H4 (cell line): ENCODE measurements at regions not wholly inside any gene's neighbourhood (a gene's known extent, or its start where the extent isn't known, plus 50 kb on each side); places are given as distances from the start of the nearest gene placed in this dataset.

ENCODE experiments used
- DNase-seq: peaks from one replicate; pipeline ENCODE4 v3.0.0-alpha.2; 2015; ENCODE audit warnings: low spot score

- no peak for DNase-seq
Observed at GRCh38 chr7:18241543-18242231, 214.0 kb upstream of the PRPS1L1 start.

DNA sequence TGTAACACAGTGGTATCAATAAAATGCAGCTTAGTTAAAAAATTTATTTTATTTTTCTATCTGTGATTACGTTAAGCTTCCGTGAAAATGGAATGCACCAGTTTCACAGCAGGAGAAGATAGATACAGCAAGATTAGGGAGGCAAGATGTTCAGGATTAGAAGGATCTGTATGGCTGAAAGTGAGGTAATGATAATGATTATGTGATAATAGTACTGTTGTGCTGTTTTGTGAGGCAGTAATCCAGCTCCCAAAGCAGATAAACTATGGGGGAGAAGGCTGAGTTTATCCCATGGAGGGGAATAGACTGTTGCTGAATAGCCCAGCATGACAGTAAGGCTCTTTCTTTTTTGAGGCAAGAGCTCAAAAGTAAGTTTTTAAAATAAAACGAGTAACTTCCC lies 216.1 kb upstream of the PRPS1L1 start:
- DNase-seq, result no peak

DNA sequence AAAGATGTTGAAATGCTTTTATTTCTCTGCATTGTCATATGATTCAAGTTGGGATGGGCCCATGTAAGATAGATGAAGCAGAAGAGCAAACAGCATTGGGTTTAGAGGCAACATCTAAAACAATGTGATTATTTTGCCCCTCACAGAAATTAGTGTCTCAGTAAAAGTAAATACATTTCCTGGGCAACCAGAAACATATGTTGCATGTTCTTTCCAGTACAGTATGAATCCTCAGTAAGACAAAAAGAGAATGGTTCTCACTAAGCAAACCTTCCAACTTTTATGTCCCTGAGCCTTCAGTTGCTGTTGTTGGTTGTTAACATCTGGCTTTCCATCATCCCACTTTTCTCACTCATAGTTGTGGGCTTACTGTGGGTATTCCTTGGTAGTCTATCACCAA lies 222.5 kb upstream of the PRPS1L1 start:
- no peak for DNase-seq

GRCh38 chr7:18257711-18258110 lies 230.1 kb upstream of the PRPS1L1 start:
- peak; percentile 41 for DNase-seq

- peak; percentile 45 for DNase-seq
Observed at GRCh38 chr7:18262058-18262457, 233.5 kb upstream of the HDAC9 start.

GRCh38 chr7:18265611-18266281 lies 229.8 kb upstream of the HDAC9 start:
- no peak for DNase-seq

DNA sequence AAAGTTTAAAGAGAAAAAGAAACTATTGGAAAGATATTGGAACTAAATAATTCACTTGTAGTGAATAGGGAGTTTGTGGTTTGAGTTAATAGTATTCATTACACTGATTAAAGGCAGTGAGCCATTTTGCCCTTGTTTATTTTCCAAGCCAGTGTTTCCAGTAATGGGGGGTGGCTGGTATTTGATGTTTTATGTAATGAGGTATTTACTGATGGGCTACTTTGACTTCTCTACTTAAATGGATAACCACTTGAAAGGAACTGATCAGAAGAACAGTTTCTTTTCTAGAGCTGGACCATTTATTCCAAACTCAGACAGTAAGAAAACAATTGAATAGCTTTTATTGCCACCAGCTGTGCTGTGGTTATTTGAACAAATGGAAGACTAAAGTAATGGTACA lies 227.0 kb upstream of the HDAC9 start:
- DNase-seq, result no peak

DNA sequence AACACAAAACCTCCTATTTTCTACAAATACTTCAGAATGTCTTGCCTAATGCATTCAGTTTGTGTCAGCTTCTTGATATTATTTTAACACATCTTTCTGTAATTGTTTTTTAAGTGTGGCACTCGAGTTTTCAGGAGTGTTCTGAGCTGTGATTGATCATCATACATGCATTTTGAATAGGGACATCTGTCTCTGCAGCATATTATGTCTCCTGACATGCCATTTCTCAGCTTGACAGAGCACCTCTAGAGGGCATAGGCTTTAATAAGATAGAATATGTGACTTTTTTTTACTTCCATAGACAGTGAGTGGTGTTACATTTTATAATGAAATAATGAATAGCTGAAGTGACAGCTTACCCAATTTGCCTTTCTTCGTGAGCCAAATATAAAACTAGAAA lies 219.2 kb upstream of the HDAC9 start:
- DNase-seq, result no peak

DNA sequence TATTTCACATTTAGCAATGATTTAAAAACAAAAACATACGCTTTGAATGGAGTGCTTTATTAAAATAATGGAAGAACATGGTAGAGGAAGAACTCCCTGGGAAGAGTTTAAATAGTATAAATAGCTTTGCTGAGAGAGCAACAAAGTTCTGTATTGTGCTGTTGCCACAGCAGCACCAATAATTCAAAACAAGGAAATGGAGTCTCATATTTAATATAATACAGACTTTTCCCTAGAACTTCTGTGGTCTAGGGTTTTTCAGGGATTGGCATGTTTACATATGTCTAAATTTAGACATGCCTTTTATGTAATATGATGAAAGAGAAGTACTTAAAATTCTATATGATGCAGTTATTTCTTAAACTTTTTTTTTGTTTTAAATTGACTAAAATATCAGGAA lies 217.2 kb upstream of the HDAC9 start:
- no peak for DNase-seq

DNA sequence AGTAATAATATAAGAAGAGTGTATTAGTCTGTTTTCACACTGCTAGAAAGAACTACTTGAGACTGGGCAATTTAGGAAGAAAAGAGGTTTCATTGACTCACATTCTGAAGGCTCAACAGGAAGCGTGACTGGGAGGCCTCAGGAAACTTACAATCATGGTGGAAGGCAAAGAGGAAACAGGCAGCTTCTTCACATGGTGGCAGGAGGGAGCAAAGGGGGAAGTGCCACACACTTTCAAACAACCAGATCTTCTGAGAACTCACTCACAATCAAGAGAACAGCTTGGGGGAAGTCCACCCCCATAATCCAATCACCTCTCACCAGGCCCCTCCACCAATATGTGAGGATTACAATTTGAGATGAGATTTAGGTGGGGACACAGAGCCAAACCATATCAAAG lies 212.5 kb upstream of the HDAC9 start:
- no peak for DNase-seq

DNA sequence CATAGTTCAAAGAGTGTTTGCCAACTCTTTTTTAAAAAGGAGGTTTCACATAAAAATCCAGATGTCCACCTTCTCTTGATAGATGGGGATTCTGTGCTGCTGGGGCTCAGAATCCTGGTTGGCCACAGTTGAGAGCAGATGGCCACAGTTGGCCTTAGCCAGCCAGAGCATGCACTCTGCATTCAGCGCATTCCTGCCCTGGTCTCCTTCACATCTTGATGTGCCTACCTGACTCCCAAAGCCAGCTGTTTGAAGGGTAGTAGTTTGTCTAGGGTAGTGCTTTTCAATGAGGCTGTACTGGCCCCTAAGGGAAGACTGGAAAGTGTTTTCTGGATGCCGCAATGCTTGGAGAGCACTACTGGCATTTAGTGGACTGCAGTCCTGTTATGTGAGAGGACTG lies 208.1 kb upstream of the HDAC9 start:
- no peak for DNase-seq

- no peak for DNase-seq
Observed at GRCh38 chr7:18288322-18289037, 207.1 kb upstream of the HDAC9 start.

DNA sequence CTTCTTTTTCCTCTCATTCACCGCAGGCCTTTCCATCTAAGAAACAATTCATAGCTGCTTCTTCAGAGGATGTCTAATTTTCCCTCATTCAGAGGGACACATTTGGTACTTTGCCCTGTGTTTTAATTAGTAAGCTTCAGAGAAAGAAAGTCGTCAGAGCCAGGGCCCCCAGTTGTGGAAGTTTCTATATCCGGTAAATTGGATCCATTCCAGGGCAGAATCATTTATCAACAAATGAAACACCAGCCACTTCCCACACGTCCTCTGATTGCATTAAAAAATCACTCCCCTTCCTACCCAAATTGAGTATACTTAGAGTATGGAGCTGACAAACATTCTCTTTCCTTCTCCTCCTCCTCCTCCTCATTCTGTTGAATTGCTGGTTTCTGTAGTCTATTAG lies 205.8 kb upstream of the HDAC9 start:
- DNase-seq, result no peak

DNA sequence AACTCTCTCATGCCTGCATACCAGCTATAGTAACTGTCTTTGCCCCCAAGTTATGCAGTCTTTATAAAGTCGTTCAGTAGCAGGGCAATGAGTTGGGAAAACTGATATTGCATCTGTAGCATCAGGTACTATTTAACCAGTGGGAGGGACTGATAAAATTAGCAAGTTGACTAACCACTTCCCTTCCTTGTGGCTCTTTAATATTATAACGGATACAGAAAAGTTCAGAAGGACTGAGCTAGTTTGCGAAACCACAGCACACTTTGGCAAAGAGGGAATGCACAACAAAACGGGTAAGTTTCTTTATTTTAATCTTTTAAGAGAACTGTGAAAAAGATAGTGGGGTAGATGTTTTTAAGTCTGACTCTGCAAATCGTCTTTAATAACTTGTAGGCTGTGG lies 205.3 kb upstream of the HDAC9 start:
- DNase-seq, result no peak

- DNase-seq, result no peak
Observed at GRCh38 chr7:18290865-18291264, 204.7 kb upstream of the HDAC9 start.

GRCh38 chr7:18292584-18292983 lies 203.0 kb upstream of the HDAC9 start:
- no peak for DNase-seq

- no peak for DNase-seq
Observed at GRCh38 chr7:18293759-18294158, 201.8 kb upstream of the HDAC9 start.

DNA sequence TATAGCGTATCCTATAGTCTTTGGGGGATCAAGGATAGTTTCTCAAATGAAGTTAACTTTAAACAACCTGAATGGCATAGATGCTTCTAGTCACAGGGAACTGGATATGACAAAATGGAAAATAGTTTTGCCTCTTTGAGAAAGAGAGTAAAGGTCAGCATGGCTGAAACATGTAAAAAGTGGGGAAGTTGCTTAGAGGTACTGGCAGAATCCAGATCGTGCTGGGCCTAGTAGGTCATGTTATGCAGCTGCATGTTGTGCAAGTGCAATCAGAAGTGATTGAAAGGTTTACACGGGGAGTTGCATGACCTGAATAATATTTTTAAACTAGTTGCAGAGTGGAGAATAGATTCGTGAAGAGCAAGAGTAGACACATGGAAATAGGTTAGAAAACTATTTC lies 201.1 kb upstream of the HDAC9 start:
- no peak for DNase-seq

GRCh38 chr7:18295781-18296423 lies 199.6 kb upstream of the HDAC9 start:
- DNase-seq, result no peak

DNA sequence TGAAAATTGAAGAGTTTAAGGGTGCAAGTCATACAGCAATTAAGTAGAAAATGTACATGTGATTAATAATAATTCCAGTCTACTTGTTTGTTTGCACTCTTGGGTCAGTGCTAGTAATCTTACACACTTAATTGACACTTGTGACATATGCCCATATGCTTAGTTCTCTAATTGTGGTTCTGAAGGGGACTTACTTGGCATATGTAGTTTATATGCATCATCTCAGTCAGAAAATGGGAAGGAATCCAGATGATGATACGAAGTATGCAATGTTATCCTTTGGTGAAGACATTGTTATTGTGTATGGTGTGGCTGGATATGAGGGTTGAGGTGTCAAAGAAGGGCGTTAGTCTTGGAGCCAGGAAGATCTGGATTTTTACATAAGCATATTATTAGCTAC lies 193.5 kb upstream of the HDAC9 start:
- DNase-seq, result no peak

GRCh38 chr7:18305866-18306265 lies 189.7 kb upstream of the HDAC9 start:
- no peak for DNase-seq

- DNase-seq, result no peak
Observed at GRCh38 chr7:18306696-18307095, 188.9 kb upstream of the HDAC9 start.

GRCh38 chr7:18308938-18309337 lies 186.6 kb upstream of the HDAC9 start:
- no peak for DNase-seq
